ENCODE measurements at regions not wholly inside any gene's neighbourhood (a gene's known extent, or its start where the extent isn't known, plus 50 kb on each side); places are given as distances from the start of the nearest gene placed in this dataset.

DNA sequence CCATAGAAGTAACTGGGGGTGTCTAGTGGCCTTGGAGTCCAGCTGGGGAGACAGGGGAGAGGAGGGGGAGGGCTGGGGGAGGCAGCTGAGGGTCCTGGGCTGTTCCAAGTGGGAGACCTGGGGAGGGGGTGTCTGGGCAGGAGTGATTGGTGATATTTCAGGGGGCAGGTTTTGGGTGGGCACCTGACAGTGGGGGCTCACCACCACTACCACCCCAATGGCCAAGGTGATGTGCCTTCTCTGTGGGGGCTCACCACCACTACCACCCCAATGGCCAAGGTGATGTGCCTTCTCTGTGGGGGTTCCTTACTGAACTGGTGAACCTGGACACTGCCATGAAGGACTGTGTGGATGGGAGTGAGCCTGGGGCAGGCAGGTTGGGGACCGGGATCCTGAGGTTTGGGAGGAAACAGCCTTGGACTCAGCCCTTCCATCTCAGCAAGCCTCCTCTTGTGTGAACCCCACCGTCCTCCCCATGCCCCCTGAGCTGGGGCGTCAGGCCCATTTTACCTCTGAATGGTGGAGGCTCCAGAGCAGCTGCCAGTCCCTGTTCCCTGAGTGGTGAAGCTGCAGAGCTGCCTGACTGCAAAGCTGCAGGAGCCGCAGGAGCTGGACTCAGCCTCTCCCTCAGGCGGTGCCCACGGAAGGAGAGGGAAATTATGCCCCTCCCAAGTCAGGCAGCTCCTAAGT is 50.6 kb upstream of the ZNF716 start:
- peaks cover 8% of the 10 kb centered on the region for H3K9me3 Mint-ChIP-seq (ENCODE audit: low read depth, unreplicated experiment)
- no peaks in the 10 kb centered on the region for H3K36me3 Mint-ChIP-seq (ENCODE audit: insufficient read depth, unreplicated experiment)
- intact Hi-C loops (cut with micrococcal nuclease; ENCODE audit: unreplicated experiment), result no loop called here
- BruUV-seq (replicated peaks), result no TSS peak
- H3K27me3 Mint-ChIP-seq (ENCODE audit: unreplicated experiment), result no peaks in the 10 kb centered on the region
- H3K4me1 Mint-ChIP-seq (ENCODE audit: low read depth, unreplicated experiment), result no peaks in the 10 kb centered on the region
- TF ChIP-seq, protein P1, sequence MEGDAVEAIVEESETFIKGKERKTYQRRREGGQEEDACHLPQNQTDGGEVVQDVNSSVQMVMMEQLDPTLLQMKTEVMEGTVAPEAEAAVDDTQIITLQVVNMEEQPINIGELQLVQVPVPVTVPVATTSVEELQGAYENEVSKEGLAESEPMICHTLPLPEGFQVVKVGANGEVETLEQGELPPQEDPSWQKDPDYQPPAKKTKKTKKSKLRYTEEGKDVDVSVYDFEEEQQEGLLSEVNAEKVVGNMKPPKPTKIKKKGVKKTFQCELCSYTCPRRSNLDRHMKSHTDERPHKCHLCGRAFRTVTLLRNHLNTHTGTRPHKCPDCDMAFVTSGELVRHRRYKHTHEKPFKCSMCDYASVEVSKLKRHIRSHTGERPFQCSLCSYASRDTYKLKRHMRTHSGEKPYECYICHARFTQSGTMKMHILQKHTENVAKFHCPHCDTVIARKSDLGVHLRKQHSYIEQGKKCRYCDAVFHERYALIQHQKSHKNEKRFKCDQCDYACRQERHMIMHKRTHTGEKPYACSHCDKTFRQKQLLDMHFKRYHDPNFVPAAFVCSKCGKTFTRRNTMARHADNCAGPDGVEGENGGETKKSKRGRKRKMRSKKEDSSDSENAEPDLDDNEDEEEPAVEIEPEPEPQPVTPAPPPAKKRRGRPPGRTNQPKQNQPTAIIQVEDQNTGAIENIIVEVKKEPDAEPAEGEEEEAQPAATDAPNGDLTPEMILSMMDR (IDR thresholded peaks at IDR 0.05; ENCODE audit: unreplicated experiment), result no peak
- DNase-seq, result no peak
- H3K4me3 Mint-ChIP-seq (ENCODE audit: low read depth, unreplicated experiment), result no peak overlapping the region
- CTCF ChIA-PET, result no interaction called here
- no peak overlapping the region for H3K27ac Mint-ChIP-seq (ENCODE audit: unreplicated experiment)

DNA sequence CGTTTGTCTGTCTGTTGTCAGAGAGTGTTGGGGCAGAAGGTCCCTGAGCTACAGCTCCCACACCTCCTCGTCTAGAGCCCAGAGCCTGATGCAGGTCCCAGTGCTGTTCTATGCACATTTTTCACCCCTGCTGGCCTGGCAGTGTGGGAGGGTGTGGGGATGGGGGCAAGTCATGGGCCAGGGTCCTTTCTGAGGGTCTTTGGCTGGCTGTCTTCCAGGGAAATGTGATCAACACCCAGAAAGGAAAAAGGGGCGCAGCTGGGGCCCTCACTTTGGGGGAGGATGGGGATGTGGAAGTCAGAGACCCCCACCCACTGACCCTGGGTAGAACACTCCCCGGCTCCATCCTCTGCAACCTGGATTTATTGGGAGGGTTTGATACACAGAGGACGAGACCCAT is 50.0 kb upstream of the ZNF716 start:
- H3K9me3 Mint-ChIP-seq (ENCODE audit: low read depth, unreplicated experiment), result peaks cover 8% of the 10 kb centered on the region
- TF ChIP-seq, protein P1 (IDR thresholded peaks at IDR 0.05; ENCODE audit: unreplicated experiment), result no peak
- H3K36me3 Mint-ChIP-seq (ENCODE audit: insufficient read depth, unreplicated experiment), result no peaks in the 10 kb centered on the region
- intact Hi-C loops (cut with micrococcal nuclease; ENCODE audit: unreplicated experiment), result no loop called here
- H3K4me1 Mint-ChIP-seq (ENCODE audit: low read depth, unreplicated experiment), result no peaks in the 10 kb centered on the region
- CTCF ChIA-PET, result no interaction called here
- H3K27me3 Mint-ChIP-seq (ENCODE audit: unreplicated experiment), result no peaks in the 10 kb centered on the region
- no peak overlapping the region for H3K4me3 Mint-ChIP-seq (ENCODE audit: low read depth, unreplicated experiment)
- H3K27ac Mint-ChIP-seq (ENCODE audit: unreplicated experiment), result no peak overlapping the region
- DNase-seq, result no peak
- no TSS peak for BruUV-seq (replicated peaks)
